ENCODE measurements at regions not wholly inside any gene's neighbourhood (a gene's known extent, or its start where the extent isn't known, plus 50 kb on each side); places are given as distances from the start of the nearest gene placed in this dataset.

DNA sequence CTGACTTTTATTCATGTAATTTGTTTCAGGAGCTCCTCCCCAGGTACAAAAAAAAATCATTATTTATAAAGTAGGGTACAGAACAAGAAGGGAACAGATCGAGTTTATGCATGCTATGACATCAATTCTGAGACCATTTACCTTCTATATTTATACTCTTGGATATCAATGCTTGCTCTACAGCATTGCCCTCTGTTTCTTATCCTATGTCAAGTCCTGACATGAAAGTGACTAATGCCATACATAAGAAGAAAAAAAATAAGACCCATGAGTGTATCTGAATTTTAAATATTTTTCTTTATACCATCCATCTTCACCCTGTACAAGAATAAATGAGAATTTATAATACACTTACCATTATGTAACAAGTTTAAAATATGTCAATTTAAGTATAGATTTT is 2016.3 kb upstream of the CDH9 start:
- no peak for TF ChIP-seq POLR2A (IDR thresholded peaks at IDR 0.05)
- TF ChIP-seq, protein P1, sequence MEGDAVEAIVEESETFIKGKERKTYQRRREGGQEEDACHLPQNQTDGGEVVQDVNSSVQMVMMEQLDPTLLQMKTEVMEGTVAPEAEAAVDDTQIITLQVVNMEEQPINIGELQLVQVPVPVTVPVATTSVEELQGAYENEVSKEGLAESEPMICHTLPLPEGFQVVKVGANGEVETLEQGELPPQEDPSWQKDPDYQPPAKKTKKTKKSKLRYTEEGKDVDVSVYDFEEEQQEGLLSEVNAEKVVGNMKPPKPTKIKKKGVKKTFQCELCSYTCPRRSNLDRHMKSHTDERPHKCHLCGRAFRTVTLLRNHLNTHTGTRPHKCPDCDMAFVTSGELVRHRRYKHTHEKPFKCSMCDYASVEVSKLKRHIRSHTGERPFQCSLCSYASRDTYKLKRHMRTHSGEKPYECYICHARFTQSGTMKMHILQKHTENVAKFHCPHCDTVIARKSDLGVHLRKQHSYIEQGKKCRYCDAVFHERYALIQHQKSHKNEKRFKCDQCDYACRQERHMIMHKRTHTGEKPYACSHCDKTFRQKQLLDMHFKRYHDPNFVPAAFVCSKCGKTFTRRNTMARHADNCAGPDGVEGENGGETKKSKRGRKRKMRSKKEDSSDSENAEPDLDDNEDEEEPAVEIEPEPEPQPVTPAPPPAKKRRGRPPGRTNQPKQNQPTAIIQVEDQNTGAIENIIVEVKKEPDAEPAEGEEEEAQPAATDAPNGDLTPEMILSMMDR (IDR thresholded peaks at IDR 0.05), result no peak
- no peak for TF ChIP-seq POLR2AphosphoS5 (IDR thresholded peaks at IDR 0.05)
- TF ChIP-seq EP300 (IDR thresholded peaks at IDR 0.05), result no peak
